SK-N-SH (cell line): ENCODE measurements at regions not wholly inside any gene's neighbourhood (a gene's known extent, or its start where the extent isn't known, plus 50 kb on each side); places are given as distances from the start of the nearest gene placed in this dataset.

ENCODE experiments used
- CTCF ChIA-PET: fragments of 300-600, 350-600 bp; formaldehyde crosslinking; extraction: SDS; loops from one replicate; lab custom pipeline; 2021; lab: Yijun Ruan, JAX
- POLR2A ChIA-PET: fragments of 350-600 bp; sonication (Branson Sonifier 250); formaldehyde crosslinking; extraction: SDS; loops from one replicate; lab custom pipeline; 2020; ENCODE audit warnings: antibody characterized with exemption, inconsistent platforms; lab: Yijun Ruan, JAX
- DNase-seq: peaks from one replicate; pipeline ENCODE4 v3.0.0; 2012
- H2AFZ ChIP-seq: fragments of 200-600 bp; sonication (generic); 2 replicates; pipeline ENCODE4 v1.8.1; 2016; ENCODE audit warnings: antibody characterized with exemption, mild to moderate bottlenecking, low read depth
- H3F3A ChIP-seq: fragments of 200-600 bp; sonication (generic); replicated peaks from 2 replicates; pipeline ENCODE3; 2016; ENCODE audit warnings: antibody characterized with exemption, mild to moderate bottlenecking; ENCODE audit not compliant: insufficient read depth
- H3K27ac ChIP-seq, 2 experiments: fragments of 200-500 bp in 1 of 2; fragments of 200-600 bp in 1 of 2; sonication (Bioruptor generic) in 1 of 2; sonication (generic), shearing (Covaris generic) in 1 of 2; 2 replicates each; pipeline versions ENCODE4 v1.5.1 to v1.6.1; 2014 to 2016; ENCODE audit warnings: low read depth in 2 of 2, inconsistent platforms in 1 of 2, low read length in 1 of 2, mild to moderate bottlenecking in 1 of 2, mixed read lengths in 1 of 2
- H3K27me3 ChIP-seq: fragments of 200-600 bp; sonication (generic), shearing (Covaris generic); 2 replicates; pipeline ENCODE4 v1.6.1; 2016; ENCODE audit warnings: mixed run types; ENCODE audit not compliant: insufficient read depth
- H3K36me3 ChIP-seq, 2 experiments: fragments of 200-500 bp in 1 of 2; fragments of 200-600 bp in 1 of 2; sonication (Bioruptor generic) in 1 of 2; sonication (generic) in 1 of 2; replicated peaks in 1 of 2; 2 replicates each; pipeline versions ENCODE3 to v1.5.1; 2014 to 2016; ENCODE audit warnings: low read length in 1 of 2, mild to moderate bottlenecking in 1 of 2; ENCODE audit not compliant: insufficient read depth in 2 of 2, control insufficient read depth in 1 of 2
- H3K4me1 ChIP-seq, 2 experiments: fragments of 200-500 bp in 1 of 2; fragments of 200-600 bp in 1 of 2; sonication (Bioruptor generic) in 1 of 2; sonication (generic), shearing (Covaris generic) in 1 of 2; 2 replicates each; pipeline versions ENCODE4 v1.5.1 to v1.6.1; 2014 to 2016; ENCODE audit warnings: low read depth in 1 of 2, low read length in 1 of 2, mixed run types in 1 of 2; ENCODE audit not compliant: insufficient read depth in 2 of 2, control insufficient read depth in 1 of 2
- H3K4me2 ChIP-seq: fragments of 200-600 bp; sonication (generic), shearing (Covaris generic); 2 replicates; pipeline ENCODE4 v1.6.1; 2017; ENCODE audit warnings: mixed run types
- H3K4me3 ChIP-seq, 2 experiments: fragments of 200-500 bp in 1 of 2; fragments of 200-600 bp in 1 of 2; sonication (Bioruptor generic) in 1 of 2; sonication (generic), shearing (Covaris generic) in 1 of 2; 2 replicates each; pipeline versions ENCODE4 v1.5.1 to v1.8.1; 2014 to 2016; ENCODE audit warnings: low read depth in 2 of 2, inconsistent platforms in 1 of 2, low read length in 1 of 2, mild to moderate bottlenecking in 1 of 2, mixed read lengths in 1 of 2, moderate library complexity in 1 of 2
- H3K79me2 ChIP-seq: fragments of 200-600 bp; sonication (generic); 2 replicates; pipeline ENCODE4 v1.8.1; 2017; ENCODE audit warnings: mild to moderate bottlenecking; ENCODE audit not compliant: insufficient read depth
- H3K9ac ChIP-seq: fragments of 200-600 bp; sonication (generic); 2 replicates; pipeline ENCODE4 v1.6.1; 2017; ENCODE audit warnings: mixed run types
- H3K9me2 ChIP-seq: fragments of 200-600 bp; sonication (generic); 2 replicates; pipeline ENCODE4 v1.6.1; 2017; ENCODE audit warnings: mixed run types
- H3K9me3 ChIP-seq: fragments of 200-600 bp; sonication (generic); 2 replicates; pipeline ENCODE4 v1.6.1; 2017; ENCODE audit warnings: mixed run types, mild to moderate bottlenecking, moderate library complexity
- H4K20me1 ChIP-seq: fragments of 200-600 bp; sonication (generic); 2 replicates; pipeline ENCODE4 v1.6.1; 2017; ENCODE audit warnings: mild to moderate bottlenecking, mixed run types; ENCODE audit not compliant: insufficient read depth
- CHD2 ChIP-seq: fragments of 150-350 bp; IDR thresholded peaks from 2 replicates; pipeline ENCODE4 v1.6.1; 2018; ENCODE audit warnings: low read length; ENCODE audit not compliant: partially characterized antibody
- CTCF ChIP-seq: fragments of 200-600 bp; sonication (generic); IDR thresholded peaks from 2 replicates; pipeline ENCODE4 v1.6.1; 2017; ENCODE audit warnings: antibody characterized with exemption, mild to moderate bottlenecking, moderate library complexity
- ELF1 ChIP-seq: IDR thresholded peaks from 2 replicates; pipeline ENCODE4 v1.4.0; 2012
- FOSL2 ChIP-seq: IDR thresholded peaks from 2 replicates; pipeline ENCODE4 v1.4.0; 2012; ENCODE audit warnings: low read depth, mild to moderate bottlenecking, moderate library complexity, borderline replicate concordance
- FOXJ3 ChIP-seq: sonication (generic); formaldehyde crosslinking; IDR thresholded peaks from 2 replicates; pipeline ENCODE4 v1.5.1; 2020; ENCODE audit warnings: mild to moderate bottlenecking, missing genetic modification reagents
- GATA2 ChIP-seq: sonication (generic); formaldehyde crosslinking; IDR thresholded peaks from 2 replicates; pipeline ENCODE4 v1.5.0; 2020; ENCODE audit warnings: mild to moderate bottlenecking, missing genetic modification reagents
- JUND ChIP-seq: IDR thresholded peaks from 2 replicates; pipeline ENCODE4 v1.4.0; 2012
- MXI1 ChIP-seq: IDR thresholded peaks from 2 replicates; pipeline ENCODE4 v1.6.1; 2012; ENCODE audit warnings: mild to moderate bottlenecking, low read depth, low read length, improper control_type of control experiment
- NRF1 ChIP-seq: IDR thresholded peaks from 2 replicates; pipeline ENCODE4 v1.6.1; 2012; ENCODE audit warnings: low read depth, mild to moderate bottlenecking, low read length
- POLR2AphosphoS5 ChIP-seq: IDR thresholded peaks from 2 replicates; pipeline ENCODE4 v1.6.1; 2012; ENCODE audit warnings: low read depth, low read length
- RAD21 ChIP-seq: IDR thresholded peaks from 2 replicates; pipeline ENCODE4 v1.6.1; 2012; ENCODE audit warnings: mild to moderate bottlenecking, low read length
- SIN3A ChIP-seq: IDR thresholded peaks from 2 replicates; pipeline ENCODE4 v1.6.1; 2012; ENCODE audit warnings: low read depth, mild to moderate bottlenecking, low read length, moderate library complexity, borderline replicate concordance
- SMC3 ChIP-seq: IDR thresholded peaks from 2 replicates; pipeline ENCODE4 v1.6.1; 2012; ENCODE audit warnings: low read depth, low read length, improper control_type of control experiment
- TAF1 ChIP-seq: IDR thresholded peaks from 2 replicates; pipeline ENCODE4 v1.6.1; 2012; ENCODE audit warnings: low read depth, mild to moderate bottlenecking, low read length, moderate library complexity, borderline replicate concordance
- USF1 ChIP-seq: IDR thresholded peaks from 2 replicates; pipeline ENCODE4 v1.4.0; 2012; ENCODE audit warnings: low read depth, borderline replicate concordance
- YY1 ChIP-seq: IDR thresholded peaks from 2 replicates; pipeline ENCODE4 v1.4.0; 2012; ENCODE audit warnings: low read depth, mild to moderate bottlenecking
- WGBS: methylation state at CpG from one replicate; pipeline ENCODE4 v1.1.6; 2017; ENCODE audit warnings: low lambda C conversion rate; 5-methylcytosine and 5-hydroxymethylcytosine counted together
- TF ChIP-seq, protein P1 (sequence below): fragments of 150-350 bp; IDR thresholded peaks from 2 replicates; pipeline ENCODE4 v1.6.1; 2017; ENCODE audit warnings: antibody characterized with exemption, low read length, low read depth, borderline replicate concordance
- TF ChIP-seq, protein P2 (sequence below): fragments of 150-350 bp; IDR thresholded peaks from 2 replicates; pipeline ENCODE4 v1.6.1; 2016; ENCODE audit warnings: mild to moderate bottlenecking, low read depth, low read length

- CTCF ChIA-PET, result no interaction called here
- POLR2A ChIA-PET, result no interaction called here
- H2AFZ ChIP-seq, result no peak overlapping the region
- H3K9ac ChIP-seq, result no peak overlapping the region
- H3K79me2 ChIP-seq, result no peaks in the 10 kb centered on the region
- no peaks in the 10 kb centered on the region; a peak in 1 of 4 replicates for H3K4me1 ChIP-seq
- H3K27me3 ChIP-seq, result no peaks in the 10 kb centered on the region
- H3K4me3 ChIP-seq, result no peak overlapping the region
- TF ChIP-seq, protein P1, sequence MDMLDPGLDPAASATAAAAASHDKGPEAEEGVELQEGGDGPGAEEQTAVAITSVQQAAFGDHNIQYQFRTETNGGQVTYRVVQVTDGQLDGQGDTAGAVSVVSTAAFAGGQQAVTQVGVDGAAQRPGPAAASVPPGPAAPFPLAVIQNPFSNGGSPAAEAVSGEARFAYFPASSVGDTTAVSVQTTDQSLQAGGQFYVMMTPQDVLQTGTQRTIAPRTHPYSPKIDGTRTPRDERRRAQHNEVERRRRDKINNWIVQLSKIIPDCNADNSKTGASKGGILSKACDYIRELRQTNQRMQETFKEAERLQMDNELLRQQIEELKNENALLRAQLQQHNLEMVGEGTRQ, result no peak
- TF ChIP-seq SMC3 (no peak), CHD2 (no peak), GATA2 (CRISPR knock-in tag) (no peak), POLR2AphosphoS5 (no peak), RAD21 (no peak), USF1 (no peak), FOSL2 (no peak), NRF1 (no peak), JUND (no peak), CTCF (no peak)
- H3K4me2 ChIP-seq, result no peak overlapping the region
- H3K9me2 ChIP-seq, result no peaks in the 10 kb centered on the region
- H3K27ac ChIP-seq, result no peak overlapping the region
- H3K36me3 ChIP-seq, result no peaks in the 10 kb centered on the region
- DNase-seq, result no peak
- H3F3A ChIP-seq, result no peaks in the 10 kb centered on the region
- H3K9me3 ChIP-seq, result no peaks in the 10 kb centered on the region
- H4K20me1 ChIP-seq, result no peaks in the 10 kb centered on the region
- 21% methylated on average over 3 of the region's 3 CpGs for WGBS
Measured at GRCh38 chr20:40234593-40234992, 454.4 kb downstream of the MAFB start.

GRCh38 chr20:40233406-40233805 lies 455.6 kb downstream of the MAFB start:
- POLR2A ChIA-PET, result no interaction called here
- CTCF ChIA-PET, result interaction anchor here (0.6 to 1.7 kb wide), 2 partner anchors 9 to 22 kb away, joined by 3 to 5 read pairs; no protein-coding TSS in a partner anchor
- Histone ChIP-seq H3K9me2 (no peaks in the 10 kb centered on the region), H3K27me3 (no peaks in the 10 kb centered on the region), H3K4me3 (no peak overlapping the region), H4K20me1 (no peaks in the 10 kb centered on the region), H3K9me3 (no peaks in the 10 kb centered on the region), H3K9ac (no peak overlapping the region), H3K27ac (no peak overlapping the region), H2AFZ (no peak overlapping the region), H3K4me1 (no peaks in the 10 kb centered on the region; a peak in 1 of 4 replicates), H3K36me3 (no peaks in the 10 kb centered on the region), H3K79me2 (no peaks in the 10 kb centered on the region), H3K4me2 (no peak overlapping the region), H3F3A (no peaks in the 10 kb centered on the region)
- no peak for DNase-seq
- 50% methylated on average over 3 of the region's 3 CpGs for WGBS
- TF ChIP-seq FOXJ3 (CRISPR knock-in tag) (no peak), NRF1 (no peak), SIN3A (no peak), ELF1 (no peak), YY1 (no peak), MXI1 (no peak), TAF1 (no peak), CTCF (no peak)
- TF ChIP-seq, protein P2, sequence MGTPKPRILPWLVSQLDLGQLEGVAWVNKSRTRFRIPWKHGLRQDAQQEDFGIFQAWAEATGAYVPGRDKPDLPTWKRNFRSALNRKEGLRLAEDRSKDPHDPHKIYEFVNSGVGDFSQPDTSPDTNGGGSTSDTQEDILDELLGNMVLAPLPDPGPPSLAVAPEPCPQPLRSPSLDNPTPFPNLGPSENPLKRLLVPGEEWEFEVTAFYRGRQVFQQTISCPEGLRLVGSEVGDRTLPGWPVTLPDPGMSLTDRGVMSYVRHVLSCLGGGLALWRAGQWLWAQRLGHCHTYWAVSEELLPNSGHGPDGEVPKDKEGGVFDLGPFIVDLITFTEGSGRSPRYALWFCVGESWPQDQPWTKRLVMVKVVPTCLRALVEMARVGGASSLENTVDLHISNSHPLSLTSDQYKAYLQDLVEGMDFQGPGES, result no peak
